ENCODE measurements at regions not wholly inside any gene's neighbourhood (a gene's known extent, or its start where the extent isn't known, plus 50 kb on each side); places are given as distances from the start of the nearest gene placed in this dataset.

DNA sequence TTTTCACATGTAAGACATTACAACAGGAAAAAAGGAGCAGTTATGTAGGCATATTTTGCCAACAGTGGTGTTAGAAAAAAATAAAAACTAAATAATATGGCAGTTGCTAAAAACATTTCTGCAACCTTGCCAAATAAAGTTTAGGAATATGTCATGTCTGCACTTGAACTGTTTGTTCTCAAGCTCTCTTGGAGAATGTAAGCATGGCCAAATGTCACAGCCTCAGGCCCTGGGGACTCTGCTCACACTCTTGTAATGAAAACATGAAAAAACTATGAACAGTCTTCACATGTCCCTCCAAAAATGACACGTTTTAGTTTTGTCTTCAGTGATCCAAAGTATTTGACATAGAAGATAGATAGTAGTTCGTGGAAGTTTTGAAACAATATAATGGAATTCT, 753.3 kb downstream of the LTN1 start:
- peak in 1 of 2 donors; percentile 56 for DNase-seq
- TF ChIP-seq, protein P1, sequence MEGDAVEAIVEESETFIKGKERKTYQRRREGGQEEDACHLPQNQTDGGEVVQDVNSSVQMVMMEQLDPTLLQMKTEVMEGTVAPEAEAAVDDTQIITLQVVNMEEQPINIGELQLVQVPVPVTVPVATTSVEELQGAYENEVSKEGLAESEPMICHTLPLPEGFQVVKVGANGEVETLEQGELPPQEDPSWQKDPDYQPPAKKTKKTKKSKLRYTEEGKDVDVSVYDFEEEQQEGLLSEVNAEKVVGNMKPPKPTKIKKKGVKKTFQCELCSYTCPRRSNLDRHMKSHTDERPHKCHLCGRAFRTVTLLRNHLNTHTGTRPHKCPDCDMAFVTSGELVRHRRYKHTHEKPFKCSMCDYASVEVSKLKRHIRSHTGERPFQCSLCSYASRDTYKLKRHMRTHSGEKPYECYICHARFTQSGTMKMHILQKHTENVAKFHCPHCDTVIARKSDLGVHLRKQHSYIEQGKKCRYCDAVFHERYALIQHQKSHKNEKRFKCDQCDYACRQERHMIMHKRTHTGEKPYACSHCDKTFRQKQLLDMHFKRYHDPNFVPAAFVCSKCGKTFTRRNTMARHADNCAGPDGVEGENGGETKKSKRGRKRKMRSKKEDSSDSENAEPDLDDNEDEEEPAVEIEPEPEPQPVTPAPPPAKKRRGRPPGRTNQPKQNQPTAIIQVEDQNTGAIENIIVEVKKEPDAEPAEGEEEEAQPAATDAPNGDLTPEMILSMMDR (IDR thresholded peaks at IDR 0.05) = no peak
- peak in 2 of 3 donors; percentile 22 to 45 for TF ChIP-seq POLR2AphosphoS5 (IDR thresholded peaks at IDR 0.05)
- intact Hi-C loops (cut with DNase I; ENCODE audit: low total_unique reads) = no loop called here
- Histone ChIP-seq H3K9me3 (no peaks in the 10 kb centered on the region), H3K4me1 (peaks cover 0 to 29% (median 12%) of the 10 kb centered on the region in 4 donors), H3K27ac (no peak overlapping the region), H3K4me3 (no peak overlapping the region), H3K27me3 (no peaks in the 10 kb centered on the region), H3K36me3 (no peaks in the 10 kb centered on the region)
- 47 to 63% (median 49%) methylated on average over 2 of the region's 2 CpGs for WGBS, 5 donors

DNA sequence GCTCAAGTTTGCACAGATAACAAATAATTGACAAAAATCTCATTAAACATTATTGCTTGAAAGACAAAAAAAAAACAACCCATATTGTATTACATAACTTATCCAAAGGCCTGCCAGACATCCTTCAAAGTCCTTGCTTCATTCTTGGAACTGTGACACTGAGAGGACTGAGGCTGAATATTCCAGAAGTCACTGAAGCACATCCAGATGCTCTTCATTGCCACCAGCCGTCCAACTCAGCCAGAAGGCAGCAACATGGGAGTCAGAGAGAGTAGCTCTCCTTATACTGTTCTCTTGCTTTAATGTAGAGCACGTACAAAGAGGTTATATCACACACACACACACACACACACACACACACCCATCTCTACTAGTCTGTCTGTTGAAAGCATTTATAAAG, 755.0 kb downstream of the LTN1 start:
- H3K27ac ChIP-seq = no peak overlapping the region
- intact Hi-C loops (cut with DNase I; ENCODE audit: low total_unique reads) = no loop called here
- TF ChIP-seq EP300 (IDR thresholded peaks at IDR 0.05) (no peak), POLR2AphosphoS5 (IDR thresholded peaks at IDR 0.05) (no peak), POLR2A (IDR thresholded peaks at IDR 0.05) (no peak)
- TF ChIP-seq, protein P1 (IDR thresholded peaks at IDR 0.05) = no peak
- H3K36me3 ChIP-seq = no peaks in the 10 kb centered on the region
- WGBS, 5 donors = 71 to 92% (median 78%) methylated on average over 2 of the region's 2 CpGs
- peaks cover 0 to 29% (median 12%) of the 10 kb centered on the region in 4 donors for H3K4me1 ChIP-seq
- H3K27me3 ChIP-seq = no peaks in the 10 kb centered on the region
- no peaks in the 10 kb centered on the region for H3K9me3 ChIP-seq
- H3K4me3 ChIP-seq = no peak overlapping the region
- no peak for DNase-seq

DNA sequence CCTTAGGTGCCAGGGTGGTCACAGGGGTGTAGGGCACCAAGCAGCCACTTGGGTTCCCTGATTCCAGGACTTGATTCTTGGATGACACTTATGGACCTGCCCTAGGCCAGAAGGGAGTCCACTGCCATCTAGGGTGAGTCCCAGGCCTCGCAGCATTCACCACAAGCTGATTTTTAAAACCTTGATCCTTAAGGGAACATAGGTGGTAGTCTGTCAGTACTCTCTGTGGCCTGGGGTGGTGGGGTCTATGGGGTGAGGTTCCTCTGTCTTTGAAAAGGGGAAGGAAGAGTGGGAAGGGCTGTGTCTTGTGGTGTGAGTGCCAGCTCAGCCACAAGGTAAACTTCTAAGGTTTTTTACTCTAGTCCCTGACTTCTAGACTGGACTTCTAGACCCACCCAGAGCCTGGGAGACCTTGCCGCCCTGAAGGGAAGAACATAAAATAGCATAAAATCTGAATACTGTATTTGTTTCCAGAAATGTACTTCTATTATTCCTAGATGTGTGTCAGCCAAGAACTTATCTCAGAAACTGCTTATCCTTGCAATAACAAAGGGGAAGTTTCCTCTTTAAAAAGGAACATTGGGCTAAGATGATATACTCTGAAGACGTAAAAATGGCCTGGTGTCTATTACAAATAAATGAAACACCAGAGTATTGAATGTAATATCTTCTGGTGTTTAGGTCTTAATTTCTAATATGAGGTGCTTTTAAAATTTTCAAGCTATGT, 757.3 kb downstream of the LTN1 start:
- Histone ChIP-seq H3K9me3 (no peaks in the 10 kb centered on the region), H3K27ac (no peak overlapping the region), H3K27me3 (no peaks in the 10 kb centered on the region), H3K4me3 (no peak overlapping the region), H3K4me1 (peaks cover 0 to 36% (median 10%) of the 10 kb centered on the region in 4 donors), H3K36me3 (no peaks in the 10 kb centered on the region)
- 37 to 63% (median 57%) methylated on average over 2 to 3 of the region's 3 CpGs for WGBS, 5 donors
- DNase-seq = no peak
- intact Hi-C loops (cut with DNase I; ENCODE audit: low total_unique reads) = no loop called here
- no peak for TF ChIP-seq POLR2A (IDR thresholded peaks at IDR 0.05)
- TF ChIP-seq, protein P1 (IDR thresholded peaks at IDR 0.05) = peak in 1 of 7 experiments; percentile 3

DNA sequence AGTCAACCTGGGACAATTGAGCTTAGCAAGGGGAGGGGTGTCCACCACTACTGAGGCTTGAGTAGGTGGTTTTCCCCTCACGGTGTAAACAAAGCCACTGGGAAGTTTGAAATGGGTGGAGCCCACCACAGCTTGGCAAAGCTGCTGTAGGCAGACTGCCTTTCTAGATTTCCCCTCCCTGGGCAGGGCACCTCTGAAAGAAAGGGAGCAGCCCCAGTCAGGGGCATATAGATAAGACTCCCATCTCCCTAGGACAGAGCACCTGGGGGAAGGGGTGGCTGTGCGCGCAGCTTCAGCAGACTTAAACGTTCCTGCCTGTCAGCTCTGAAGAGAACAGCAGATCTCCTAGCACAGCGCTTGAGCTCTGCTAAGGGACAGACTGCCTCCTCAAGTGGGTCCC, 758.4 kb downstream of the LTN1 start:
- no peaks in the 10 kb centered on the region for H3K36me3 ChIP-seq
- no peak overlapping the region for H3K4me3 ChIP-seq
- intact Hi-C loops (cut with DNase I; ENCODE audit: low total_unique reads) = no loop called here
- 71 to 85% (median 75%) methylated on average over 5 of the region's 5 CpGs; no CpG with 5 or more reads in 1 of the 5 donors for WGBS, 5 donors
- TF ChIP-seq, protein P1 (IDR thresholded peaks at IDR 0.05) = no peak
- no peak for TF ChIP-seq POLR2A (IDR thresholded peaks at IDR 0.05)
- TF ChIP-seq POLR2AphosphoS5 (IDR thresholded peaks at IDR 0.05) = no peak
- TF ChIP-seq EP300 (IDR thresholded peaks at IDR 0.05) = no peak
- H3K9me3 ChIP-seq = no peaks in the 10 kb centered on the region
- H3K27ac ChIP-seq = no peak overlapping the region
- H3K4me1 ChIP-seq = peaks cover 0 to 44% (median 5%) of the 10 kb centered on the region in 4 donors
- no peak for DNase-seq
- no peaks in the 10 kb centered on the region for H3K27me3 ChIP-seq
